Panc1 (cell line): ENCODE measurements at regions not wholly inside any gene's neighbourhood (a gene's known extent, or its start where the extent isn't known, plus 50 kb on each side); places are given as distances from the start of the nearest gene placed in this dataset.

ENCODE experiments used
- ATAC-seq: fragments of 200-7000 bp; cut with Tn5 transposase; 2 replicates; pipeline ENCODE4 v1.9.1; 2020; ENCODE audit warnings: mild to moderate bottlenecking, moderate library complexity
- BruUV-seq: library from RNA; stranded (reverse); fragments of 400-500 nt; replicated peaks from 2 replicates; lab custom pipeline; 2021; lab: Mats Ljungman, UMichigan
- CTCF ChIA-PET: fragments of 300-600 bp; sonication (Branson Sonifier 250); formaldehyde crosslinking; loops from one replicate; lab custom pipeline; 2022; ENCODE audit warnings: antibody characterized with exemption; lab: Charles Lee
- POLR2A ChIA-PET: fragments of 300-600 bp; sonication (Branson Sonifier 250); formaldehyde crosslinking; loops from one replicate; lab custom pipeline; 2022; ENCODE audit warnings: antibody characterized with exemption; lab: Charles Lee
- DNase-seq: peaks from one replicate; pipeline ENCODE4 v3.0.0-alpha.2; 2010; ENCODE audit warnings: low read depth, low spot score
- H3K27ac ChIP-seq: 2 replicates; pipeline ENCODE4 v1.5.1; 2011; ENCODE audit warnings: mild to moderate bottlenecking, low read length, inconsistent platforms
- H3K27me3 ChIP-seq: fragments of 200-500 bp; sonication (Bioruptor generic); 2 replicates; pipeline ENCODE4 v1.6.0; 2014; ENCODE audit warnings: low read length, inconsistent platforms; ENCODE audit not compliant: control insufficient read depth, insufficient read depth
- H3K36me3 ChIP-seq: fragments of 200-500 bp; sonication (Bioruptor generic); 2 replicates; pipeline ENCODE4 v1.5.1; 2014; ENCODE audit warnings: inconsistent platforms, mild to moderate bottlenecking, low read length, moderate library complexity; ENCODE audit not compliant: control insufficient read depth, insufficient read depth
- H3K4me1 ChIP-seq: 2 replicates; pipeline ENCODE4 v1.5.1; 2011; ENCODE audit warnings: inconsistent platforms, mild to moderate bottlenecking, low read length, moderate library complexity; ENCODE audit not compliant: control insufficient read depth, insufficient read depth
- H3K4me3 ChIP-seq, 2 experiments: 2 replicates each; pipeline ENCODE4 v1.5.1; 2011 to 2012; ENCODE audit warnings: low read depth in 2 of 2, low read length in 2 of 2, mild to moderate bottlenecking in 2 of 2, inconsistent platforms in 1 of 2, moderate library complexity in 1 of 2
- H3K9me3 ChIP-seq: fragments of 200-500 bp; sonication (Bioruptor generic); 2 replicates; pipeline ENCODE4 v1.5.1; 2014; ENCODE audit warnings: low read depth, mild to moderate bottlenecking, inconsistent platforms, low read length, moderate library complexity; ENCODE audit not compliant: control insufficient read depth, insufficient read depth
- POLR2AphosphoS5 ChIP-seq: IDR thresholded peaks from 2 replicates; pipeline ENCODE4 v1.6.1; 2012; ENCODE audit warnings: mild to moderate bottlenecking, low read depth, low read length, moderate library complexity
- SIN3A ChIP-seq: IDR thresholded peaks from 2 replicates; pipeline ENCODE4 v1.6.1; 2012; ENCODE audit warnings: low read depth, mild to moderate bottlenecking, low read length, moderate library complexity, borderline replicate concordance; ENCODE audit not compliant: insufficient read depth
- TCF7L2 ChIP-seq: IDR thresholded peaks from 2 replicates; pipeline ENCODE4 v1.6.1; 2011; ENCODE audit warnings: mild to moderate bottlenecking, low read depth, low read length, inconsistent platforms
- in situ Hi-C: cut with HindIII; loops from 2 replicates; pipeline ENCODE4 v1.10.0; 2016; ENCODE audit warnings: low sequenced_read_pairs, low pct_unique_long_range_greater_than_20kb
- intact Hi-C: fragments of 100-400 bp; cut with micrococcal nuclease; formaldehyde crosslinking; loops from one replicate; pipeline ENCODE4 v1.10.0; 2022; ENCODE audit not compliant: unreplicated experiment
- TF ChIP-seq, protein P1 (sequence below), 2 experiments: IDR thresholded peaks; 2 replicates each; pipeline ENCODE4 v1.6.1; 2011 to 2012; ENCODE audit warnings: low read depth in 2 of 2, control low read depth in 1 of 2, low read length in 1 of 2, mild to moderate bottlenecking in 1 of 2, moderate library complexity in 1 of 2; ENCODE audit not compliant: insufficient read depth in 1 of 2
- TF ChIP-seq, protein P2 (sequence below): fragments of 450-650 bp; IDR thresholded peaks from 2 replicates; pipeline ENCODE4 v1.5.1; 2017; ENCODE audit warnings: mild to moderate bottlenecking

DNA sequence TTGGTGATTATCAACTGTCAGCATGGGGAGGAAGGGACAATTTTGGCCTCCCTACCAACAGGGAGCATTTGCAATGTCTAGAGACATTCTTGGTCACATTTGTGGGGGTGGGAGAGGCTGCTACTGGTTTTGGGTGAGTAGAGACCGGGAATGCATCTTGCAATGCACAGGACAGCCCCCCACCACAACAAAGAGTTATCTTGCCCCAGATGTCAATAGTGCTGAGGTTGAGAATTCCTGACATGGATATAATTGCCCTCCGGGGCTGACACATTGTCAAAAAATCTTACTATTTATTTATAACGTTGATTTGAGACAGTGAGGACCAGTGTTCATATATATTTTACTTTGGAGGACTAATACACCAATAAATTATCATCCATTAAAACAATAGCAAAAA, 316.1 kb downstream of the PSAT1 start:
- DNase-seq (no peak), ATAC-seq (no peak)
- Histone ChIP-seq H3K27ac (no peak overlapping the region), H3K36me3 (no peaks in the 10 kb centered on the region), H3K4me1 (no peaks in the 10 kb centered on the region), H3K4me3 (no peak overlapping the region), H3K9me3 (no peaks in the 10 kb centered on the region), H3K27me3 (no peaks in the 10 kb centered on the region)
- in situ Hi-C loops (no loop called here), intact Hi-C loops (no loop called here)
- ChIA-PET POLR2A (no interaction called here), CTCF (no interaction called here)
- no TSS peak for BruUV-seq
- TF ChIP-seq TCF7L2 (no peak), SIN3A (no peak), POLR2AphosphoS5 (no peak)
- TF ChIP-seq, protein P1, sequence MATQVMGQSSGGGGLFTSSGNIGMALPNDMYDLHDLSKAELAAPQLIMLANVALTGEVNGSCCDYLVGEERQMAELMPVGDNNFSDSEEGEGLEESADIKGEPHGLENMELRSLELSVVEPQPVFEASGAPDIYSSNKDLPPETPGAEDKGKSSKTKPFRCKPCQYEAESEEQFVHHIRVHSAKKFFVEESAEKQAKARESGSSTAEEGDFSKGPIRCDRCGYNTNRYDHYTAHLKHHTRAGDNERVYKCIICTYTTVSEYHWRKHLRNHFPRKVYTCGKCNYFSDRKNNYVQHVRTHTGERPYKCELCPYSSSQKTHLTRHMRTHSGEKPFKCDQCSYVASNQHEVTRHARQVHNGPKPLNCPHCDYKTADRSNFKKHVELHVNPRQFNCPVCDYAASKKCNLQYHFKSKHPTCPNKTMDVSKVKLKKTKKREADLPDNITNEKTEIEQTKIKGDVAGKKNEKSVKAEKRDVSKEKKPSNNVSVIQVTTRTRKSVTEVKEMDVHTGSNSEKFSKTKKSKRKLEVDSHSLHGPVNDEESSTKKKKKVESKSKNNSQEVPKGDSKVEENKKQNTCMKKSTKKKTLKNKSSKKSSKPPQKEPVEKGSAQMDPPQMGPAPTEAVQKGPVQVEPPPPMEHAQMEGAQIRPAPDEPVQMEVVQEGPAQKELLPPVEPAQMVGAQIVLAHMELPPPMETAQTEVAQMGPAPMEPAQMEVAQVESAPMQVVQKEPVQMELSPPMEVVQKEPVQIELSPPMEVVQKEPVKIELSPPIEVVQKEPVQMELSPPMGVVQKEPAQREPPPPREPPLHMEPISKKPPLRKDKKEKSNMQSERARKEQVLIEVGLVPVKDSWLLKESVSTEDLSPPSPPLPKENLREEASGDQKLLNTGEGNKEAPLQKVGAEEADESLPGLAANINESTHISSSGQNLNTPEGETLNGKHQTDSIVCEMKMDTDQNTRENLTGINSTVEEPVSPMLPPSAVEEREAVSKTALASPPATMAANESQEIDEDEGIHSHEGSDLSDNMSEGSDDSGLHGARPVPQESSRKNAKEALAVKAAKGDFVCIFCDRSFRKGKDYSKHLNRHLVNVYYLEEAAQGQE (IDR thresholded peaks at IDR 0.05; ENCODE audit: insufficient read depth in 1 of 2, low read depth in 2 of 2, low read length in 1 of 2) = no peak
- TF ChIP-seq, protein P2, sequence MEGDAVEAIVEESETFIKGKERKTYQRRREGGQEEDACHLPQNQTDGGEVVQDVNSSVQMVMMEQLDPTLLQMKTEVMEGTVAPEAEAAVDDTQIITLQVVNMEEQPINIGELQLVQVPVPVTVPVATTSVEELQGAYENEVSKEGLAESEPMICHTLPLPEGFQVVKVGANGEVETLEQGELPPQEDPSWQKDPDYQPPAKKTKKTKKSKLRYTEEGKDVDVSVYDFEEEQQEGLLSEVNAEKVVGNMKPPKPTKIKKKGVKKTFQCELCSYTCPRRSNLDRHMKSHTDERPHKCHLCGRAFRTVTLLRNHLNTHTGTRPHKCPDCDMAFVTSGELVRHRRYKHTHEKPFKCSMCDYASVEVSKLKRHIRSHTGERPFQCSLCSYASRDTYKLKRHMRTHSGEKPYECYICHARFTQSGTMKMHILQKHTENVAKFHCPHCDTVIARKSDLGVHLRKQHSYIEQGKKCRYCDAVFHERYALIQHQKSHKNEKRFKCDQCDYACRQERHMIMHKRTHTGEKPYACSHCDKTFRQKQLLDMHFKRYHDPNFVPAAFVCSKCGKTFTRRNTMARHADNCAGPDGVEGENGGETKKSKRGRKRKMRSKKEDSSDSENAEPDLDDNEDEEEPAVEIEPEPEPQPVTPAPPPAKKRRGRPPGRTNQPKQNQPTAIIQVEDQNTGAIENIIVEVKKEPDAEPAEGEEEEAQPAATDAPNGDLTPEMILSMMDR = no peak

DNA sequence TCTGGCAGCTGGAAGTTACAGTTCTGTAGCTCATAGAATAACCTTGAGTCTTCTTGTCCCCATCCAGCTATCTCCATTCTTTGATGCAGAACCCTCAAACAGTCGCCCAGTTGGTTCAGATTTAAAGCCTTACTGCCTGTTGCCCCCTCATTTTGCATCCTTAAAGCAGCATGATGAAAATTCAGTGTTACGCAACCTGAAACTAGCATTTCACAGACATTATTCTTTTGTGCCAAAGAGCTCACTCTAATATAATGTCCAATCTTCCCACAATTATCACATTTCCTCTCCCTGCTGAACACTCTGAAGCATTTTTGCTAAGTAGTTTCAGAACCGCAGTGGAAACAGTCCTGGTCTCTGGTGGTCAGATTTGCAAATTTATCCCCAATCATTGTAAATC, 318.0 kb downstream of the PSAT1 start:
- intact Hi-C loops (no loop called here), in situ Hi-C loops (no loop called here)
- Histone ChIP-seq H3K4me1 (no peaks in the 10 kb centered on the region), H3K4me3 (no peak overlapping the region), H3K9me3 (no peaks in the 10 kb centered on the region), H3K36me3 (no peaks in the 10 kb centered on the region), H3K27ac (no peak overlapping the region), H3K27me3 (no peaks in the 10 kb centered on the region)
- DNase-seq = no peak
- BruUV-seq = no TSS peak
- ChIA-PET CTCF (no interaction called here), POLR2A (no interaction called here)
- TF ChIP-seq TCF7L2 (no peak), SIN3A (no peak), POLR2AphosphoS5 (no peak)
- TF ChIP-seq, protein P1 (IDR thresholded peaks at IDR 0.05; ENCODE audit: insufficient read depth in 1 of 2, low read depth in 2 of 2, low read length in 1 of 2) = no peak
- TF ChIP-seq, protein P2 = no peak
- no peak for ATAC-seq
